ENCODE measurements at regions not wholly inside any gene's neighbourhood (a gene's known extent, or its start where the extent isn't known, plus 50 kb on each side); places are given as distances from the start of the nearest gene placed in this dataset.

DNA sequence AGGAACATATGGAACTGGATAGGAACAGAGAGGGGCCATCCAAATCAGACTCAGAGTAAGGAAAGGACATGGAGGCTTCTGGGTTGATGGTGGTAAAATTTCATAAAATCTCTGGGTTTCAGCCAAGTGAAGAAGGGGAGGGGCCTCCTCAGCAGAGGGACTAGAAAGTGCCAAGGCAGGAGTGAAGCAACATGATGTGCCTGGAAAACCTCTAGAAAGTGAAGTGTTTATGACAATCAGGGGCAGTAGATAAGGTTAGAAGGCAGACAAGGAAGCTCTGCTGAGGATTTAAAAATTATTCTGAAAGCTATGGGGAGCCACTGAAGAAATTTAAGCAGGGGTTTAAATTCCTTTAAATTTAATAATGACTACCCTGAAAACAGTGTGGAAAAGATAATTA, 126.0 kb upstream of the TENT5A start:
- Mint-ChIP-seq H3K36me3 (ENCODE audit: insufficient read depth in 1 of 3, low read depth in 3 of 3) (peaks cover 0 to 10% (median 2%) of the 10 kb centered on the region in 3 experiments; a peak in 3 of 7 replicates), H3K9me3 (peaks cover 6 to 13% of the 10 kb centered on the region in 2 experiments; a peak in 4 of 5 replicates), H3K27me3 (ENCODE audit: low read depth) (no peaks in the 10 kb centered on the region), H3K4me3 (no peak overlapping the region), H3K4me1 (peaks cover 2 to 3% of the 10 kb centered on the region in 2 experiments; a peak in 3 of 4 replicates), H3K27ac (no peak overlapping the region)
- no peaks in the 10 kb centered on the region for H3K79me1 ChIP-seq (ENCODE audit: insufficient read depth, low read depth, low read length, poor library complexity, severe bottlenecking)
- no peak overlapping the region for H2BK15ac ChIP-seq (ENCODE audit: low read depth, low read length)
- no peak overlapping the region for H3T11ph ChIP-seq (ENCODE audit: low read length)
- no peak overlapping the region for H3K4ac ChIP-seq (ENCODE audit: low read depth, low read length)
- H4K91ac ChIP-seq (ENCODE audit: insufficient read length, low read depth, low read length), result no peak overlapping the region
- H4K5ac ChIP-seq (ENCODE audit: insufficient read length, low read depth, low read length), result no peak overlapping the region
- no peak overlapping the region for H2BK12ac ChIP-seq (ENCODE audit: insufficient read length, low read depth, low read length)
- no peak overlapping the region for H4K8ac ChIP-seq (replicated peaks; ENCODE audit: insufficient read length, low read depth, low read length)
- no peak overlapping the region for H3K4me2 ChIP-seq (ENCODE audit: insufficient read depth, insufficient read length, low read length)
- H3K9ac ChIP-seq (ENCODE audit: extremely low read depth, insufficient read length, low read length), result no peak overlapping the region
- no peaks in the 10 kb centered on the region for H3K4me1 ChIP-seq (ENCODE audit: insufficient read depth, low read length)
- H2BK120ac ChIP-seq (ENCODE audit: low read depth, low read length, poor library complexity, severe bottlenecking), result no peak overlapping the region
- no peak overlapping the region for H2AK5ac ChIP-seq (ENCODE audit: insufficient read length, low read length)
- TF ChIP-seq, protein P1, sequence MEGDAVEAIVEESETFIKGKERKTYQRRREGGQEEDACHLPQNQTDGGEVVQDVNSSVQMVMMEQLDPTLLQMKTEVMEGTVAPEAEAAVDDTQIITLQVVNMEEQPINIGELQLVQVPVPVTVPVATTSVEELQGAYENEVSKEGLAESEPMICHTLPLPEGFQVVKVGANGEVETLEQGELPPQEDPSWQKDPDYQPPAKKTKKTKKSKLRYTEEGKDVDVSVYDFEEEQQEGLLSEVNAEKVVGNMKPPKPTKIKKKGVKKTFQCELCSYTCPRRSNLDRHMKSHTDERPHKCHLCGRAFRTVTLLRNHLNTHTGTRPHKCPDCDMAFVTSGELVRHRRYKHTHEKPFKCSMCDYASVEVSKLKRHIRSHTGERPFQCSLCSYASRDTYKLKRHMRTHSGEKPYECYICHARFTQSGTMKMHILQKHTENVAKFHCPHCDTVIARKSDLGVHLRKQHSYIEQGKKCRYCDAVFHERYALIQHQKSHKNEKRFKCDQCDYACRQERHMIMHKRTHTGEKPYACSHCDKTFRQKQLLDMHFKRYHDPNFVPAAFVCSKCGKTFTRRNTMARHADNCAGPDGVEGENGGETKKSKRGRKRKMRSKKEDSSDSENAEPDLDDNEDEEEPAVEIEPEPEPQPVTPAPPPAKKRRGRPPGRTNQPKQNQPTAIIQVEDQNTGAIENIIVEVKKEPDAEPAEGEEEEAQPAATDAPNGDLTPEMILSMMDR (conservative IDR thresholded peaks at IDR 0.05), result no peak
- no peak overlapping the region for H3K27ac ChIP-seq (ENCODE audit: insufficient read length, low read depth, low read length)
- no peaks in the 10 kb centered on the region for H3K79me2 ChIP-seq (ENCODE audit: insufficient read depth, low read length)
- H2BK5ac ChIP-seq (ENCODE audit: insufficient read length, low read length), result no peak overlapping the region
- no peak overlapping the region for H3K14ac ChIP-seq (ENCODE audit: insufficient read depth, low read length)
- no peak for DNase-seq
- H3K56ac ChIP-seq (ENCODE audit: insufficient read length, low read depth, low read length), result no peak overlapping the region
- H3K27me3 ChIP-seq (ENCODE audit: insufficient read depth, low read length), result no peaks in the 10 kb centered on the region
- no peak overlapping the region for H3K23ac ChIP-seq (ENCODE audit: insufficient read length, low read depth, low read length)
- no peak overlapping the region for H2BK20ac ChIP-seq (ENCODE audit: low read depth, low read length, poor library complexity, severe bottlenecking)
- no peak overlapping the region for H3K18ac ChIP-seq (ENCODE audit: insufficient read length, low read depth, low read length)
- no peaks in the 10 kb centered on the region for H3K23me2 ChIP-seq (ENCODE audit: insufficient read length, low read depth, low read length, poor library complexity, severe bottlenecking)
- no peak overlapping the region for H2AFZ ChIP-seq (ENCODE audit: low read length)
- H3K9me3 ChIP-seq (ENCODE audit: control insufficient read depth, low read depth, low read length), result no peaks in the 10 kb centered on the region
- H4K20me1 ChIP-seq (ENCODE audit: control insufficient read depth, insufficient read depth, insufficient read length), result no peaks in the 10 kb centered on the region

All from H9 (cell line).